HG03571 (cell line): ENCODE measurements at regions not wholly inside any gene's neighbourhood (a gene's known extent, or its start where the extent isn't known, plus 50 kb on each side); places are given as distances from the start of the nearest gene placed in this dataset.

Experiments used
- ATAC-seq: cut with Tn5 transposase; IDR thresholded peaks from one replicate; pipeline ENCODE4 v1.9.1; 2021; ENCODE audit not compliant: unreplicated experiment

GRCh38 chr12:98329589-98329988 is 185.8 kb upstream of the TMPO start:
- ATAC-seq: no peak

- peak; percentile 79 for ATAC-seq
These were observed 182.7 kb upstream of the TMPO start for GRCh38 chr12:98332642-98333041.

GRCh38 chr12:98334768-98335167 is 180.6 kb upstream of the TMPO start:
- ATAC-seq: no peak

- ATAC-seq: no peak
These were observed 174.4 kb upstream of the TMPO start for GRCh38 chr12:98341026-98341425.

GRCh38 chr12:98341732-98342131 is 173.7 kb upstream of the TMPO start:
- ATAC-seq: no peak

- ATAC-seq: no peak
These were observed 172.3 kb upstream of the TMPO start for GRCh38 chr12:98343002-98343567.

GRCh38 chr12:98344046-98344930 is 171.1 kb upstream of the TMPO start:
- no peak for ATAC-seq

GRCh38 chr12:98345308-98345876 is 170.0 kb upstream of the TMPO start:
- no peak for ATAC-seq

- ATAC-seq: no peak
These were observed 164.3 kb upstream of the TMPO start for GRCh38 chr12:98351089-98351488.

GRCh38 chr12:98351784-98352183 is 163.6 kb upstream of the TMPO start:
- no peak for ATAC-seq

GRCh38 chr12:98352218-98352811 is 163.1 kb upstream of the TMPO start:
- ATAC-seq: no peak

GRCh38 chr12:98352835-98353234 is 162.6 kb upstream of the TMPO start:
- no peak for ATAC-seq

GRCh38 chr12:98354520-98355035 is 160.8 kb upstream of the TMPO start:
- no peak for ATAC-seq

- ATAC-seq: no peak
These were observed 160.1 kb upstream of the TMPO start for GRCh38 chr12:98355322-98355721.

GRCh38 chr12:98355933-98356332 is 159.5 kb upstream of the TMPO start:
- no peak for ATAC-seq

- ATAC-seq: no peak
These were observed 157.2 kb upstream of the TMPO start for GRCh38 chr12:98358144-98358543.

- no peak for ATAC-seq
These were observed 155.5 kb upstream of the TMPO start for GRCh38 chr12:98359856-98360255.

GRCh38 chr12:98360401-98360800 is 155.0 kb upstream of the TMPO start:
- ATAC-seq: no peak

- ATAC-seq: no peak
These were observed 145.8 kb upstream of the TMPO start for GRCh38 chr12:98369581-98369980.

- no peak for ATAC-seq
These were observed 144.4 kb upstream of the TMPO start for GRCh38 chr12:98370976-98371375.

GRCh38 chr12:98371419-98371818 is 144.0 kb upstream of the TMPO start:
- no peak for ATAC-seq
